GM21528 (cell line): ENCODE measurements at regions not wholly inside any gene's neighbourhood (a gene's known extent, or its start where the extent isn't known, plus 50 kb on each side); places are given as distances from the start of the nearest gene placed in this dataset.
A peak's percentile ranks its signal among the peaks of the same experiment; 100 is the strongest.
"Not testable (repeated sequence)": the region's sequence is repeated elsewhere in the genome, so short reads cannot be mapped to it uniquely, and the experiment has no call there.

Experiments used
- ATAC-seq: cut with Tn5 transposase; IDR thresholded peaks from one replicate; pipeline ENCODE4 v1.9.1; 2021; ENCODE audit warnings: mild to moderate bottlenecking, moderate library complexity; ENCODE audit not compliant: unreplicated experiment, low FRiP score

- no peak for ATAC-seq
Observed at GRCh38 chr14:53252141-53252540, 99.0 kb upstream of the DDHD1 start.

- ATAC-seq, result no peak
Observed at GRCh38 chr14:53249059-53249458, 95.9 kb upstream of the DDHD1 start.

- no peak for ATAC-seq
Observed at GRCh38 chr14:53247596-53248370, 94.7 kb upstream of the DDHD1 start.

GRCh38 chr14:53242898-53243297 is 89.8 kb upstream of the DDHD1 start:
- not testable (repeated sequence) for ATAC-seq

GRCh38 chr14:53237488-53237887 is 84.4 kb upstream of the DDHD1 start:
- ATAC-seq, result no peak

GRCh38 chr14:53236708-53237107 is 83.6 kb upstream of the DDHD1 start:
- ATAC-seq, result no peak

GRCh38 chr14:53231171-53231570 is 78.0 kb upstream of the DDHD1 start:
- no peak for ATAC-seq

- ATAC-seq, result no peak
Observed at GRCh38 chr14:53228966-53229365, 75.8 kb upstream of the DDHD1 start.

- no peak for ATAC-seq
Observed at GRCh38 chr14:53227154-53227718, 74.1 kb upstream of the DDHD1 start.

- ATAC-seq, result no peak
Observed at GRCh38 chr14:53226553-53226952, 73.4 kb upstream of the DDHD1 start.

GRCh38 chr14:53220914-53221313 is 67.8 kb upstream of the DDHD1 start:
- no peak for ATAC-seq

- ATAC-seq, result no peak
Observed at GRCh38 chr14:53218161-53218560, 65.0 kb upstream of the DDHD1 start.

- peak; percentile 99 for ATAC-seq
Observed at GRCh38 chr14:53217316-53217994, 64.3 kb upstream of the DDHD1 start.

- ATAC-seq, result not testable (repeated sequence)
Observed at GRCh38 chr14:53216955-53217315, 63.8 kb upstream of the DDHD1 start.

- not testable (repeated sequence) for ATAC-seq
Observed at GRCh38 chr14:53216478-53216877, 63.4 kb upstream of the DDHD1 start.

GRCh38 chr14:53215101-53215500 is 62.0 kb upstream of the DDHD1 start:
- no peak for ATAC-seq

GRCh38 chr14:53214384-53214783 is 61.3 kb upstream of the DDHD1 start:
- no peak for ATAC-seq

- ATAC-seq, result no peak
Observed at GRCh38 chr14:53213761-53214160, 60.6 kb upstream of the DDHD1 start.

GRCh38 chr14:53209370-53209769 is 56.2 kb upstream of the DDHD1 start:
- ATAC-seq, result no peak
